Tongue (tissue), 1 donor: ENCODE measurements at regions not wholly inside any gene's neighbourhood (a gene's known extent, or its start where the extent isn't known, plus 50 kb on each side); places are given as distances from the start of the nearest gene placed in this dataset.
"Not testable (repeated sequence)": the region's sequence is repeated elsewhere in the genome, so short reads cannot be mapped to it uniquely, and the experiment has no call there.

Experiments
- DNase-seq: peaks from one replicate; pipeline ENCODE4 v3.0.0-alpha.2; 2015

- no peak for DNase-seq
Observed at GRCh38 chr21:33993286-33994231, 78.0 kb upstream of the ATP5PO start.

DNA sequence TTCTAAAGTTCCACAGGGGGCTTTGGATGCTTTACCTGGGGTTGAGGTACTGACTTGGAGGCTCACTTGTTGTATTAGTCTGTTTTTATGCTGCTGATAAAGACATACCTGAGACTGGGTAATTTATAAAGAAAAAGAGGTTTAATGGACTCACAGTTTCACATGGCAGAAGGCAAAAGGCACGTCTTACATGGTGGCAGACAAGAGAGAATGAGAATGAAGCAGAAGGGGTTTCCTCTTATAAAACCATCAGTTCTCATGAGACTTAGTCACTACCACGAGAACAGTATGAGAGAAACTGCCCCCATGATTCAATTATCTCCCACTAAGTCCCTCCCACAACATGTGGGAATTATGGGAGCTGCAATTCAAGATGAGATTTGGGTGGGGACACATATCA, 76.8 kb upstream of the ATP5PO start:
- DNase-seq, result not testable (repeated sequence)

DNA sequence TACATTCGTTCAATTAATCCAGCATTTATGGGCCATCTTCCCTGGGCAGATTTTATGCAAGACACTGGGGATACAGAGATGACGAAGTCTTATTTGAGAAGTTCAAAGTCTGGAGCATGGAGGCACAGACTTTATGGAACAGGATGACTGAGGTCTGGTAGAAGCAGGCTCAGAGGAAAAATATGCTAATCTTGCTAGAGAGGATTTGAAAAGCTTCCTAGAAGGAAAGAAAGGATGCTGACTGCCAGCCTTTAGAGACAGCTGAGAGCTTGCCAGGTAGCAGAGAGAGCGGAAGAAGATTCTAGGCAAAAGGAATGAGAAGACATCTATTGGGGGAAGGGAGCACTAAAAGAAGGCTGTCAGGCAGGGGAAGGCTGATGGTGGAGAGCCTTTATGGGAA, 75.5 kb upstream of the ATP5PO start:
- DNase-seq, result no peak

DNA sequence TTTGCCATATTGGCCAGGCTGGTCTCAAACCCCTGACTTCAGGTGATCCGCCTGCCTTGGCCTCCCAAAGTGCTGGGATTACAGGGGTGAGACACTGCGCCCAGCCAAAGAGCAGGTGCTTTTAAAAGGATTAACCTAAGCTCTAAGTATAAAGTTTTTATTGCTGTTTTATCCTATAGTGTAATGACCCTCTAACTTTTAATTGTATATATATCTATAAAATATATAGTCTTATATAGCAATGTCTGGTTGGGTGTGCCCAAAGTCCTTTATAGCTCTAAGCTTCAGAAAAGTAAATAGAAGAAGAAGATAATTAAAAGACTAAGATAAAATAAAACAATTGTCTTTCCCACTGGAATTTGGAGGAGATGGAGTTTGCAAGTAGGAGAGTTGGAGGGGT, 73.8 kb upstream of the ATP5PO start:
- DNase-seq, result no peak

GRCh38 chr21:33988237-33989017, 72.8 kb upstream of the ATP5PO start:
- no peak for DNase-seq

- DNase-seq, result no peak
Observed at GRCh38 chr21:33987461-33987860, 71.9 kb upstream of the ATP5PO start.

GRCh38 chr21:33985117-33986050, 69.8 kb upstream of the ATP5PO start:
- DNase-seq, result peak; percentile 18

DNA sequence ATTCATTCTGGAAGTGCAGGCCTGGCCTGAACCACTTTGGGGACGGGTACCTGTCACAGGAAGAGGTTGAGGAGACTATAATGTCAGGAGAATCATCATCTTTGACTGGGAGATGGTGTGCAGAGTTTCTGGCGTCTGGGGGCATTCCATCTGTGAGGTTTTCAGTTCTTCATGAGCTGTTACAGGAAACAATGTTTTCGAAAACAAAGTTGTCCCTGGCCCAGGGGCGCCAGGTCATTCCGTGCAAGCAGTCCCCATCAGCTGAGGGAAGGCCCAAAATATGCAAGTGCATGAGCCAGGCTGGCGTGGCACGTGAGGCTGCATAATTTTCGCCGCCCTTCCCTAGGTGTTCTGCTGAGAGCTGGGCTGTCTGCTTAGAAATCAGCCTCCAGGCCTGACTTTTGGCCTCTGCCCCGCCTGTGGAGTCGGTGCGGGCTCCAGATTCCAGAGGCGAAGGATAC, 68.4 kb upstream of the ATP5PO start:
- no peak for DNase-seq

GRCh38 chr21:33981391-33982101, 65.9 kb upstream of the ATP5PO start:
- DNase-seq, result peak; percentile 9

- no peak for DNase-seq
Observed at GRCh38 chr21:33980276-33980916, 64.8 kb upstream of the ATP5PO start.

DNA sequence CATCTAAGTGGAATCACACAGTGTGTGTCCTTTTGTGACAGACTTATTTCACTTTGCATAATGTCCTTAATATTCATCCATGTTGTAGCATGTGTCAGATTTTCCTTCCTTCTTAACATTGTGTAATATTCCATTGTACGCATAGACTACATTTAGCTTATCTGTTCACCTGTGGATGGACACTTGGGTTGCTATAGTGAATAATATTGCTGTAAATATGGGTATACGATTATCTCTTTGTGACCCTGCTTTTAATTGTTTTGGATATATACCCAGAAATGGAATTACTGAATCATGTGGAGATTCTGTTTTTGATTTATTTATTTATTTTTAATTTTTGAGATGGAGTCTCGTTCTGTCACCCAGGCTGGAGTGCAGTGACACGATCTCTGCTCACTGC, 63.0 kb upstream of the ATP5PO start:
- no peak for DNase-seq

- DNase-seq, result no peak
Observed at GRCh38 chr21:33977721-33978369, 62.2 kb upstream of the ATP5PO start.

GRCh38 chr21:33977017-33977720, 61.6 kb upstream of the ATP5PO start:
- DNase-seq, result no peak

DNA sequence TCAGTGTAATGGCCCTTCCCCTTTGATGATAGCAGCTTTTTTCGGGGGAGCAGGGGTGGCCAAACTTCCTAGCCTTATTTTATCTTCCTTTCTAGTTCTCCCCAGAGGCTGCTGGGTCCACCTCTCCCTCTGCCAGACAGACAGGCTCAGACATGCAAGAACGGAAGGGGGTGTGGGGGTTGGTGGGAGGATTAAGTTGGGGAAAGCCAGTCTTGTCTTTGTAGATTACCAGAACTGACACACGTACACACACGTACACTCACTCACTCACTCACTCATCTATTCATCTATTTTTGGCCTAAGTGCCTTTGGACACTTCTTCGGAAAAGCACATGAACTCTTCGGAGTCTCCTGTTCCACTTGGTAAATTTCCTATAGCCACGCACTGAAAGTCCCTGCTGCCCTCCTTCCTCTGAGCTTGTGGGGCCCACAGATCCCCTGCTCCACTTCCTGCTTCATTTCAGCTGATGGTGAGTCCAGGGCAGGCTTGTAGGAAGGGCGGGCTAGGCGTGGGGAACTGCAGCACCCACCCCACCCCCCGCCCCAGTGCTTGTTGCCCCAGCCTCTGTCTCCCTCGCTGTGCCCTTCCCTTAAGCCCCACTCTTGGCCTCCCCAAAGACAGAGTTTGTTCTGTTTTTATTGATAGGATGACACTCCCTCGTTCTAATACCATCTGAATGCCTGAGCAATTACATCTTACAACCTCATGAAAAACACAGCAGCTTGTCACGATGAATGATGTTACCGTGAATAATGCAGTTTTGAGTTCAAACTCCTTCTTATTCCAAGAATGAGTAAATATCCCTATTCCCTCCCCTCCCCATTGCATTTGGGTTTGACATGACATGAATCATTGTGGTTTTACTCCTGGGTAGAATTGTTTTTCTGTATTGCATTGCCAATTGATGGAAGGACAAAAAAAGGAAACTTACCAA, 60.7 kb upstream of the ATP5PO start:
- peak; percentile 54 for DNase-seq

DNA sequence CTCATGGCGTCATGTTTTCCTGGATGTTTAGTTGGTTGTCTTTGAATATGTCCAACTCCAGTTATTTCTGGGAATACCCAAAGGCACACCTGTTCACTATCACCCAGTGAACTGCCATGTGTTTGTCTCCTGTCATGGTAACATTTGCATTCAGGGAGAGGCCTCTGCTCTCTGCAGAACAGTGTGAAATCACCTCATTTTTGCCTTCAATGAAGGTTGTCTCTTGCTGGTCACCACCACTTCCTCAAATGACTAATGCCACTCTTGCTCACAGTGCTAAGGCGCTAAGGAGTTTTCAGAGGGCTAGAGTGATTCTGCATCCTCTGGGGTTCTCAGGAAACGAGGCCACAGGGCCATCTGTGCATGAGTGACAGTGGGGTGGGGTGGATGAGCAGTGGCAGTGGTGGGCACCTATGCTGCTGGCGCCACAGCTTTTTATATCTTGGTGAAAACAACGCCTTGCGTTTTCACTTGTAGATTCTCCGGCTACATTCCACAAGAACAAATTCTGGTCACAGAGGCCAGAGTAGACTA, 60.0 kb upstream of the ATP5PO start:
- DNase-seq, result peak; percentile 11

DNA sequence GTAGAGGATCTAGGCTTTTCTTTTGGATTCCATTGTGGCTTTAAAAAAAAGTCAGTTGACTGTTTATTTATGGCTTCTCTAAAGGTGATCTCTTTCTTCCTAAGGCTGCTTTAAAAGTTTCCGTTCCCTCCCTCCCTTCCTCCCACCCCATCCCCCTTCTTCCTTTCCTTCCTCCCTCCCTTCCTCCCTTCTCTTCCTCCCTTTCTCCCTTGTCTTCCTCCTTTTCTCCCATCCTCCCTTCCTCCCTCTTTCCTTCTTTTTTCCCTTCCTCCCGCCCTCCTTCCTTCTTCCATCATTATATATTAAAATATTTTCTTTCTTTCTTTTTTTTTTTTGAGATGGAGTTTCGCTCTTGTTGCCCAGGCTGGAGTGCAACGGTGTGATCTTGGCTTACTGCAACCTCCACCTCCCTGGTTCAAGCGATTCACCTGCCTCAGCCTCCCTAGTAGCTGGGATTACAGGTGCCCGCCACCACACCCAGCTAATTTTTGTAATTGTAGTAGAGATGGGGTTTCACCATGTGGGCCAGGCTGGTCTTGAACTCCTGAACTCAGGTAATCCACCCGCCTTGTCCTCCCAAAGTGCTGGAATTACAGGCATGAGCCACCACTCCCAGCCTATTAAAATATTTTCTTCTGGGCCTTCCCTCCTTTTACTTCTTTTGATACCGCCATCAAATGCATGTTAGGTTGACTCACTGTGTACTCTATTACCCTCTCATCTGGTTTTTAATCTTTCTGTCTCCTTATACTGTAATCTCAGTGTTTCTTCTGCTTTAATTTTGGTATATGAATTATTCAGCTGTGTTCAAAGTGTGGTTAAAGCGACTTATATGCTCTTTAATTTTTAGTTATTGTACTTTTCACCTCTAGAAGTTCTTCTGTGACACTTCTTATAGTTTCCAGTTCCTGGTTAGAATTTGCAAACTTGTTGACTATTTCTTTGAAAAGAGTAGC, 59.2 kb upstream of the ATP5PO start:
- DNase-seq, result no peak

- DNase-seq, result no peak
Observed at GRCh38 chr21:33973268-33973667, 57.7 kb upstream of the ATP5PO start.
